GM18870 (cell line): ENCODE measurements at regions not wholly inside any gene's neighbourhood (a gene's known extent, or its start where the extent isn't known, plus 50 kb on each side); places are given as distances from the start of the nearest gene placed in this dataset.

ENCODE experiments used
- ATAC-seq: cut with Tn5 transposase; IDR thresholded peaks from one replicate; pipeline ENCODE4 v1.9.1; 2021; ENCODE audit warnings: moderate library complexity; ENCODE audit not compliant: unreplicated experiment

- ATAC-seq, result no peak
Observed at GRCh38 chr3:178302966-178303930, 233.0 kb upstream of the KCNMB2 start.

GRCh38 chr3:178304758-178305467 is 231.3 kb upstream of the KCNMB2 start:
- ATAC-seq, result no peak

- ATAC-seq, result no peak
Observed at GRCh38 chr3:178306432-178307115, 229.7 kb upstream of the KCNMB2 start.

GRCh38 chr3:178308771-178309170 is 227.5 kb upstream of the KCNMB2 start:
- ATAC-seq, result no peak

GRCh38 chr3:178310949-178311348 is 225.3 kb upstream of the KCNMB2 start:
- no peak for ATAC-seq

GRCh38 chr3:178313716-178314115 is 222.5 kb upstream of the KCNMB2 start:
- no peak for ATAC-seq

GRCh38 chr3:178318340-178318739 is 217.9 kb upstream of the KCNMB2 start:
- no peak for ATAC-seq

- no peak for ATAC-seq
Observed at GRCh38 chr3:178318941-178319816, 217.1 kb upstream of the KCNMB2 start.

- no peak for ATAC-seq
Observed at GRCh38 chr3:178320456-178321351, 215.5 kb upstream of the KCNMB2 start.

GRCh38 chr3:178324356-178324755 is 211.9 kb upstream of the KCNMB2 start:
- ATAC-seq, result no peak

- ATAC-seq, result no peak
Observed at GRCh38 chr3:178325330-178325729, 210.9 kb upstream of the KCNMB2 start.

- no peak for ATAC-seq
Observed at GRCh38 chr3:178329936-178330335, 206.3 kb upstream of the KCNMB2 start.

- ATAC-seq, result no peak
Observed at GRCh38 chr3:178334239-178334638, 202.0 kb upstream of the KCNMB2 start.

- no peak for ATAC-seq
Observed at GRCh38 chr3:178336336-178336735, 199.9 kb upstream of the KCNMB2 start.

- ATAC-seq, result no peak
Observed at GRCh38 chr3:178340506-178340905, 195.7 kb upstream of the KCNMB2 start.

GRCh38 chr3:178341636-178342035 is 194.6 kb upstream of the KCNMB2 start:
- ATAC-seq, result no peak

- no peak for ATAC-seq
Observed at GRCh38 chr3:178342111-178342510, 194.1 kb upstream of the KCNMB2 start.

GRCh38 chr3:178343433-178344038 is 192.7 kb upstream of the KCNMB2 start:
- ATAC-seq, result no peak

- no peak for ATAC-seq
Observed at GRCh38 chr3:178345944-178346343, 190.3 kb upstream of the KCNMB2 start.
